ENCODE measurements at regions not wholly inside any gene's neighbourhood (a gene's known extent, or its start where the extent isn't known, plus 50 kb on each side); places are given as distances from the start of the nearest gene placed in this dataset.

DNA sequence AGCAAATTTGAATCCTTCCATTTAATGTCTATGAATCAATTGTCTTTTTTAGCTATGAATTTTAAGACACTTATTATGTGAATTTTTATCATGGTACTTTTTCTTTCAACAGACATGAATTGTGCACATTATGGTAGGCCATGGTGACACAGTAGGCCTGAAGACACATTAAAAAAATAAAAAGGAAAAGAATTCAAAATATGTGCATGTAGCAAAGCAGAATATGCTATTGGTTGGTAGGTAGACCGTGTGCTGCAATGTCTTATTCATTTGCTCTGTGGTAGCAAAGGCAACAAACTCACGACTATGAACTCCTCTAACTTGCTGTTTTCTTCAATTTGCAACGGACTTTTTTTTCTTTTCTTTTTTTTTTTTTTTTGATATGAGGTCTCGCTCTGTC, 50.0 kb upstream of the EPHA3 start:
- H3K27me3 ChIP-seq: no peaks in the 10 kb centered on the region
- no peak overlapping the region for H3K4me3 ChIP-seq
- no peak overlapping the region for H3K27ac ChIP-seq
- no peaks in the 10 kb centered on the region for H3K9me3 ChIP-seq
- no peaks in the 10 kb centered on the region for H3K4me1 ChIP-seq
- DNase-seq (no peak), ATAC-seq (ENCODE audit: low FRiP score in 2 of 2) (no peak)
- no peaks in the 10 kb centered on the region for H3K36me3 ChIP-seq
- TF ChIP-seq, protein P1, sequence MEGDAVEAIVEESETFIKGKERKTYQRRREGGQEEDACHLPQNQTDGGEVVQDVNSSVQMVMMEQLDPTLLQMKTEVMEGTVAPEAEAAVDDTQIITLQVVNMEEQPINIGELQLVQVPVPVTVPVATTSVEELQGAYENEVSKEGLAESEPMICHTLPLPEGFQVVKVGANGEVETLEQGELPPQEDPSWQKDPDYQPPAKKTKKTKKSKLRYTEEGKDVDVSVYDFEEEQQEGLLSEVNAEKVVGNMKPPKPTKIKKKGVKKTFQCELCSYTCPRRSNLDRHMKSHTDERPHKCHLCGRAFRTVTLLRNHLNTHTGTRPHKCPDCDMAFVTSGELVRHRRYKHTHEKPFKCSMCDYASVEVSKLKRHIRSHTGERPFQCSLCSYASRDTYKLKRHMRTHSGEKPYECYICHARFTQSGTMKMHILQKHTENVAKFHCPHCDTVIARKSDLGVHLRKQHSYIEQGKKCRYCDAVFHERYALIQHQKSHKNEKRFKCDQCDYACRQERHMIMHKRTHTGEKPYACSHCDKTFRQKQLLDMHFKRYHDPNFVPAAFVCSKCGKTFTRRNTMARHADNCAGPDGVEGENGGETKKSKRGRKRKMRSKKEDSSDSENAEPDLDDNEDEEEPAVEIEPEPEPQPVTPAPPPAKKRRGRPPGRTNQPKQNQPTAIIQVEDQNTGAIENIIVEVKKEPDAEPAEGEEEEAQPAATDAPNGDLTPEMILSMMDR (IDR thresholded peaks at IDR 0.05): no peak
- TF ChIP-seq EP300 (IDR thresholded peaks at IDR 0.05): no peak
- TF ChIP-seq POLR2A (IDR thresholded peaks at IDR 0.05): no peak
- WGBS, 2 donors: 81 to 83% methylated on average over 4 of the region's 4 CpGs

Small RNAs in the stretch of these regions (small RNA-seq; reads per million reads assigned to genes)
- gene RF00019: 0 reads per million in 4 donors

Data from upper lobe of left lung (tissue), 6 donors.